Fibroblast of mammary gland (primary cell): ENCODE measurements at regions not wholly inside any gene's neighbourhood (a gene's known extent, or its start where the extent isn't known, plus 50 kb on each side); places are given as distances from the start of the nearest gene placed in this dataset.

Experiments used
- DNase-seq: peaks from one replicate; pipeline ENCODE4 v3.0.0-alpha.2; 2010; ENCODE audit warnings: low read depth
- H3K4me3 ChIP-seq: 2 replicates; pipeline ENCODE4 v1.5.1; 2011; ENCODE audit warnings: low read depth, mild to moderate bottlenecking, low read length, moderate library complexity; ENCODE audit not compliant: control insufficient read depth
- CTCF ChIP-seq: conservative IDR thresholded peaks from 2 replicates; pipeline ENCODE4 v1.5.1; 2011; ENCODE audit warnings: low read depth, low read length, inconsistent platforms; ENCODE audit not compliant: control insufficient read depth, insufficient read depth

GRCh38 chr16:86150641-86151238, 251.8 kb downstream of the IRF8 start:
- no peak overlapping the region for H3K4me3 ChIP-seq
- TF ChIP-seq CTCF, result no peak
- no peak for DNase-seq

DNA sequence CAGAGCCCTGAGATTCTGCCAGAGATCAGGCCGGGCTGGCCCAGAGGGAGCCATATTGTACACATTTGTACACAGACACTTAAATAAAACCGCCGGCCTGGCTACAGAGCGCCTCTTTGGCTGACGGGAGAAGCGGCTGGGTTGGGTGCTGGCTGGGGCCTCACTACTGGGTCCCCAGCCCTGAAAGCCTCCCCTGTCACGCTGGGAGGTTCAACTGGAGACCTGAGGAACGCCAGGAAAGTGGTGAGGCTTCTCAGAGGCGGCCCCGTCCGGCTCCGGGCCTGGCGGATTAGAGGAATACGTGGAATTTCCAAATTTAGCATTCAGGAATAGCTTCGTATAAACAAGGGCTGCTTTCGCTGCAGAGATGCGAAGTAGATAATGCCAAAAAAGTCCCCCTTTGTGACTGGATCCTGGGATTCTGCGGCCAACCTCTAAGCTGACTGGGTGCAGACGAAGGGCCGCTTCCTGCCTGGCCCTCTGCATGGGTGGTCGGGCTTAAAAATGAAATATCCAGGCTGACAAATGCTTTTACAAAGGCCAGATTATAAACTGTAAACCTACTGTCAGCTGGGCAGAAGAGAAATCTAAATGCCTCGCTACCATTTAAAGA, 252.4 kb downstream of the IRF8 start:
- no peak for TF ChIP-seq CTCF

GRCh38 chr16:86156155-86156554, 257.2 kb downstream of the IRF8 start:
- no peak for DNase-seq
- H3K4me3 ChIP-seq, result no peak overlapping the region
- no peak for TF ChIP-seq CTCF

More for the DNA sequence above, 252.4 kb downstream of the IRF8 start:
- H3K4me3 ChIP-seq, result no peak overlapping the region
- DNase-seq, result no peak

GRCh38 chr16:86157616-86158247, 258.8 kb downstream of the IRF8 start:
- DNase-seq, result no peak
- TF ChIP-seq CTCF, result no peak

GRCh38 chr16:86158688-86159360, 259.9 kb downstream of the IRF8 start:
- DNase-seq, result no peak
- TF ChIP-seq CTCF, result peak; percentile 6

More at GRCh38 chr16:86157616-86158247, 258.8 kb downstream of the IRF8 start:
- H3K4me3 ChIP-seq, result no peak overlapping the region

GRCh38 chr16:86165479-86165878, 266.5 kb downstream of the IRF8 start:
- DNase-seq, result no peak
- H3K4me3 ChIP-seq, result no peak overlapping the region
- no peak for TF ChIP-seq CTCF

More at GRCh38 chr16:86158688-86159360, 259.9 kb downstream of the IRF8 start:
- H3K4me3 ChIP-seq, result no peak overlapping the region
